H1 (cell line): ENCODE measurements at regions not wholly inside any gene's neighbourhood (a gene's known extent, or its start where the extent isn't known, plus 50 kb on each side); places are given as distances from the start of the nearest gene placed in this dataset.

Source experiments
- CEBPB ChIP-seq: IDR thresholded peaks from 2 replicates; pipeline ENCODE4 v1.6.1; 2012; ENCODE audit warnings: low read depth, low read length
- EZH2 ChIP-seq: fragments of 200-600 bp; sonication (generic); IDR thresholded peaks from 2 replicates; pipeline ENCODE4 v1.7.1; 2012; ENCODE audit warnings: low read depth, mild to moderate bottlenecking, moderate library complexity, low read length, inconsistent platforms; ENCODE audit not compliant: severe bottlenecking
- POLR2AphosphoS5 ChIP-seq: IDR thresholded peaks from 2 replicates; pipeline ENCODE4 v1.6.1; 2011; ENCODE audit warnings: low read depth, low read length
- RAD21 ChIP-seq, 2 experiments: IDR thresholded peaks in 1 of 2; conservative IDR thresholded peaks in 1 of 2; 2 replicates each; pipeline ENCODE4 v1.6.1; 2011; ENCODE audit warnings: low read depth in 2 of 2, low read length in 2 of 2, improper control_type of control experiment in 1 of 2, inconsistent platforms in 1 of 2, mild to moderate bottlenecking in 1 of 2, moderate library complexity in 1 of 2
- RXRA ChIP-seq: IDR thresholded peaks from 2 replicates; pipeline ENCODE4 v1.6.1; 2011; ENCODE audit warnings: low read depth, mild to moderate bottlenecking, low read length, moderate library complexity; ENCODE audit not compliant: insufficient read depth
- SIRT6 ChIP-seq: IDR thresholded peaks from one replicate; pipeline ENCODE4 v1.7.1; 2012; ENCODE audit warnings: low read length, inconsistent platforms
- SRF ChIP-seq: IDR thresholded peaks from 2 replicates; pipeline ENCODE4 v1.6.1; 2011; ENCODE audit warnings: mild to moderate bottlenecking, low read depth, low read length, moderate library complexity
- TAF1 ChIP-seq: IDR thresholded peaks from 2 replicates; pipeline ENCODE4 v1.6.1; 2011; ENCODE audit warnings: mild to moderate bottlenecking, low read depth, low read length
- TF ChIP-seq, protein P1 (sequence below), 3 experiments: IDR thresholded peaks; 1 replicate in 2 of 3; 2 replicates in 1 of 3; pipeline versions ENCODE4 v1.5.1 to v1.6.1; 2011; ENCODE audit warnings: low read length in 3 of 3, mild to moderate bottlenecking in 3 of 3, inconsistent platforms in 2 of 3, low read depth in 1 of 3, moderate library complexity in 1 of 3; ENCODE audit not compliant: insufficient read depth in 1 of 3; ENCODE audit errors: control extremely low read depth in 1 of 3
- TF ChIP-seq, protein P2 (sequence below): IDR thresholded peaks from 2 replicates; pipeline ENCODE4 v1.6.1; 2012; ENCODE audit warnings: inconsistent platforms

DNA sequence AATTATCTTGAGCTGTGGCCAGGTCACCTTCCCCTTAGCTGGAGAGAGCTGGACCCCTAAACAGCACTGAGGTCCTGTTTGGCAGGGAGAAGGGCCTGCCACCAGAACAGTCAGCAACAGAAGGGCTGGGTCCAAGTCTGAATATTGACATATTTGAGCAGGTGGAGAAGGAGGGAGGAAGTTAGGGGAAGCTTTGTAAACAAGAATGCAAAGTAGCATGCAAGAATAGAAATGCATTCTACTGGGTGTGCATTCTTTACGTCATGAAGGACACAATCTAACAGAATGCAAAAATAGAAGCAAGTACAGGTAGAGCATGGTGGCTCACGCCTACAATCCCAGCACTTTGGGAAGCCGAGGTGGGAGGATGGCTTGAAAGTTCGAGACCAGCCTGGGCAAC is 100.5 kb downstream of the QRSL1 start:
- TF ChIP-seq, protein P1, sequence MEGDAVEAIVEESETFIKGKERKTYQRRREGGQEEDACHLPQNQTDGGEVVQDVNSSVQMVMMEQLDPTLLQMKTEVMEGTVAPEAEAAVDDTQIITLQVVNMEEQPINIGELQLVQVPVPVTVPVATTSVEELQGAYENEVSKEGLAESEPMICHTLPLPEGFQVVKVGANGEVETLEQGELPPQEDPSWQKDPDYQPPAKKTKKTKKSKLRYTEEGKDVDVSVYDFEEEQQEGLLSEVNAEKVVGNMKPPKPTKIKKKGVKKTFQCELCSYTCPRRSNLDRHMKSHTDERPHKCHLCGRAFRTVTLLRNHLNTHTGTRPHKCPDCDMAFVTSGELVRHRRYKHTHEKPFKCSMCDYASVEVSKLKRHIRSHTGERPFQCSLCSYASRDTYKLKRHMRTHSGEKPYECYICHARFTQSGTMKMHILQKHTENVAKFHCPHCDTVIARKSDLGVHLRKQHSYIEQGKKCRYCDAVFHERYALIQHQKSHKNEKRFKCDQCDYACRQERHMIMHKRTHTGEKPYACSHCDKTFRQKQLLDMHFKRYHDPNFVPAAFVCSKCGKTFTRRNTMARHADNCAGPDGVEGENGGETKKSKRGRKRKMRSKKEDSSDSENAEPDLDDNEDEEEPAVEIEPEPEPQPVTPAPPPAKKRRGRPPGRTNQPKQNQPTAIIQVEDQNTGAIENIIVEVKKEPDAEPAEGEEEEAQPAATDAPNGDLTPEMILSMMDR (IDR thresholded peaks at IDR 0.05; ENCODE audit: control extremely low read depth in 1 of 3, insufficient read depth in 1 of 3, low read depth in 1 of 3, low read length in 3 of 3): no peak
- TF ChIP-seq, protein P2, sequence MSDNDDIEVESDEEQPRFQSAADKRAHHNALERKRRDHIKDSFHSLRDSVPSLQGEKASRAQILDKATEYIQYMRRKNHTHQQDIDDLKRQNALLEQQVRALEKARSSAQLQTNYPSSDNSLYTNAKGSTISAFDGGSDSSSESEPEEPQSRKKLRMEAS: no peak
- TF ChIP-seq SRF (no peak), POLR2AphosphoS5 (no peak), EZH2 (no peak), TAF1 (no peak), SIRT6 (no peak), RAD21 (IDR thresholded peaks at IDR 0.05 in 1 of 2, conservative IDR thresholded peaks at IDR 0.05 in 1 of 2; ENCODE audit: low read depth in 2 of 2, low read length in 2 of 2) (no peak), CEBPB (no peak), RXRA (no peak)
